ENCODE measurements at regions not wholly inside any gene's neighbourhood (a gene's known extent, or its start where the extent isn't known, plus 50 kb on each side); places are given as distances from the start of the nearest gene placed in this dataset.

- ChIA-PET CTCF (no interaction called here), POLR2A (ENCODE audit: low non-redundant PET) (no interaction called here)
- H3K27ac ChIP-seq: no peak overlapping the region
- DNase-seq (ENCODE audit: low spot score): no peak
- TF ChIP-seq CTCF (conservative IDR thresholded peaks at IDR 0.05; ENCODE audit: low read depth): no peak
Observed at GRCh38 chr3:24937228-24937627, 442.6 kb upstream of the THRB start.

GRCh38 chr3:24937780-24938179 lies 443.1 kb upstream of the THRB start:
- ChIA-PET CTCF (no interaction called here), POLR2A (ENCODE audit: low non-redundant PET) (no interaction called here)
- DNase-seq (ENCODE audit: low spot score): no peak
- no peak for TF ChIP-seq CTCF (conservative IDR thresholded peaks at IDR 0.05; ENCODE audit: low read depth)
- no peak overlapping the region for H3K27ac ChIP-seq

GRCh38 chr3:24943961-24944360 lies 449.3 kb upstream of the THRB start:
- POLR2A ChIA-PET (ENCODE audit: low non-redundant PET): no interaction called here
- DNase-seq (ENCODE audit: low spot score): no peak
- no peak for TF ChIP-seq CTCF (conservative IDR thresholded peaks at IDR 0.05; ENCODE audit: low read depth)
- H3K27ac ChIP-seq: no peak overlapping the region
- CTCF ChIA-PET: no interaction called here

DNA sequence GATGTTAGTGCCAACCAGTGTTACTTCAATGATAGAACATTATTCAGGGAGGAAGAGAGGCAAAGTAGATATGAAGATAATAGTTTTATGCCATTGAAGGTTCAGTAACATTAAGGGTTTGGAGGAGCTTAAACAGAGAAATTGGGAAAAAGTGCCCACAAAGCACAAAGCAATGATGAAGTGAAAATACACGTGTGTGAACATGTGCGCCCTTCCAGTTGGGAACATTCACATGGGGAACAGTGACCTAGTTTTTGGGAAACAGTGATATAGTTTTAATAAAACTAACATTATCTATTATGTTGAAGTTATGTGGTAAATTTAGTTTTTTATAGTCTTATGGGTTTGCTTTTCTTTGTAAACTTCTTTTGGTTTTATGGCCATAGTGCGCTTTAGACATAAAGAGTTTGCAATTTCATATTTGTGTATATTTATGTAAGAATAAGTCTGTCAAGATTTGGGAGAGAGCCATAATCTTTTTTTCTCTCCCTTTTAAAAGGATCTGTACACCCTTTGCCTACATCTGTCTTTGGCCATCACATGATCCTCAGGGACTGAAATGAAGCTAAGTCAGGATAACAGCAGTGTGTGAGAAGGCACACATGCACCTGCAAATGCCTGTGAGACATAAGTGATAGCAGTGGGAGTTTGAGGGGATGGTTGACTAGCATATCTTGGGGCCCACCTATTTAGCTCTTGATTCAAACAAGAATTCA lies 450.3 kb upstream of the THRB start:
- ChIA-PET POLR2A (ENCODE audit: low non-redundant PET) (no interaction called here), CTCF (no interaction called here)
- TF ChIP-seq CTCF (conservative IDR thresholded peaks at IDR 0.05; ENCODE audit: low read depth): no peak
- no peak for DNase-seq (ENCODE audit: low spot score)
- no peak overlapping the region for H3K27ac ChIP-seq

- ChIA-PET POLR2A (ENCODE audit: low non-redundant PET) (no interaction called here), CTCF (no interaction called here)
- no peak for TF ChIP-seq CTCF (conservative IDR thresholded peaks at IDR 0.05; ENCODE audit: low read depth)
- no peak for DNase-seq (ENCODE audit: low spot score)
- H3K27ac ChIP-seq: no peak overlapping the region
Observed at GRCh38 chr3:24945563-24945962, 450.9 kb upstream of the THRB start.

GRCh38 chr3:24947103-24947502 lies 452.5 kb upstream of the THRB start:
- CTCF ChIA-PET: no interaction called here
- TF ChIP-seq CTCF (conservative IDR thresholded peaks at IDR 0.05; ENCODE audit: low read depth): no peak
- no peak overlapping the region for H3K27ac ChIP-seq
- DNase-seq (ENCODE audit: low spot score): no peak
- POLR2A ChIA-PET (ENCODE audit: low non-redundant PET): no interaction called here

Data from RWPE1 (cell line).